IgD-negative memory B cell (primary cell): ENCODE measurements at regions not wholly inside any gene's neighbourhood (a gene's known extent, or its start where the extent isn't known, plus 50 kb on each side); places are given as distances from the start of the nearest gene placed in this dataset.

ENCODE experiments used
- H3K27ac Mint-ChIP-seq, 3 donors: one replicate each; pipeline ENCODE4 v1.8.0; 2020 to 2022; ENCODE audit warnings: mild to moderate bottlenecking in 3 of 3, mixed read lengths in 3 of 3, moderate library complexity in 1 of 3
- H3K27me3 Mint-ChIP-seq: one replicate; pipeline ENCODE4 v1.8.0; 2021; ENCODE audit warnings: mixed read lengths
- H3K36me3 Mint-ChIP-seq: one replicate; pipeline ENCODE4 v1.8.0; 2020; ENCODE audit warnings: mild to moderate bottlenecking, mixed read lengths
- H3K4me1 Mint-ChIP-seq, 3 donors: one replicate each; pipeline ENCODE4 v1.8.0; 2020 to 2022; ENCODE audit warnings: mixed read lengths in 3 of 3, mild to moderate bottlenecking in 1 of 3
- H3K4me3 Mint-ChIP-seq, 4 donors: one replicate each; pipeline ENCODE4 v1.8.0; 2020 to 2022; ENCODE audit warnings: mild to moderate bottlenecking in 4 of 4, mixed read lengths in 4 of 4, moderate library complexity in 3 of 4
- H3K9me3 Mint-ChIP-seq, 3 donors: one replicate each; pipeline ENCODE4 v1.8.0; 2020 to 2021; ENCODE audit warnings: mixed read lengths in 3 of 3, mild to moderate bottlenecking in 1 of 3

GRCh38 chr2:41990245-41990644 is 57.6 kb upstream of the PKDCC start:
- Mint-ChIP-seq H3K27ac (peak overlapping the region in 1 of 3 donors; percentile 1), H3K4me1 (no peaks in the 10 kb centered on the region), H3K4me3 (no peak overlapping the region), H3K9me3 (peaks cover 0 to 3% (median 0%) of the 10 kb centered on the region in 3 donors), H3K27me3 (peaks cover 6% of the 10 kb centered on the region), H3K36me3 (peaks cover 2% of the 10 kb centered on the region)

- Mint-ChIP-seq H3K27ac (peak overlapping the region in 1 of 3 donors; percentile 1), H3K9me3 (peaks cover 0 to 3% (median 0%) of the 10 kb centered on the region in 3 donors), H3K36me3 (peaks cover 2% of the 10 kb centered on the region), H3K27me3 (peaks cover 2% of the 10 kb centered on the region), H3K4me3 (no peak overlapping the region), H3K4me1 (no peaks in the 10 kb centered on the region)
Measured at GRCh38 chr2:41990688-41991087, 57.1 kb upstream of the PKDCC start.

DNA sequence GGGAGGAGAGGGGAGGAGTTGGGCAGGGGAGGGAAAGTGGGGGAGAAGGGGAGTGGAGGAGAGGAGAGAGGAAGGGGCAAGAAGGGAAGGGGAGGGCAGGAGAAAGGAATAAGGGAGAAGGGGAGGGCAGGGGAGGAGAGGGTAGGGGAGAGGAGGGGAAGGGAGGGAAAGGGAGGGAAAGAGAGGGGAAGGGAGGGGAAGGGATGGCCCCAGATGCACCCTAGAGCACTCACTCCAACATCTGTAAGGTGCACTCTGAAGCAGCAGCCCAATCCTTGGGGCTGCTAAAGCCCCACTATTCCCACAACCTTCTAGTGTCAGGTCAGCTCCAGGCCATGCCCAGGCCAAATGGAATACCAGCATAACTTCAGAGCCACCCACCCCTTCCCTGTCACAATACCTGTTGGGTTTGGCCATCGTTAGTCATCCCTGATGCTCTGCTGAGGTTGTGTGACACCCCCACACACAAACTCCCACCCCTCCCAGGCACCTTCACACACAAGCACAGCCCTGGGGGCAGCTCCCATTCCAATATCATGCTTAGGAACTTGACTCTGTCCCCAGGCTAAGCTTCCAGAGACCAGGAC is 55.7 kb upstream of the PKDCC start:
- Mint-ChIP-seq H3K4me1 (no peaks in the 10 kb centered on the region), H3K27me3 (peaks cover 5% of the 10 kb centered on the region), H3K9me3 (peaks cover 0 to 3% (median 0%) of the 10 kb centered on the region in 3 donors), H3K4me3 (no peak overlapping the region), H3K36me3 (no peaks in the 10 kb centered on the region), H3K27ac (no peak overlapping the region)

DNA sequence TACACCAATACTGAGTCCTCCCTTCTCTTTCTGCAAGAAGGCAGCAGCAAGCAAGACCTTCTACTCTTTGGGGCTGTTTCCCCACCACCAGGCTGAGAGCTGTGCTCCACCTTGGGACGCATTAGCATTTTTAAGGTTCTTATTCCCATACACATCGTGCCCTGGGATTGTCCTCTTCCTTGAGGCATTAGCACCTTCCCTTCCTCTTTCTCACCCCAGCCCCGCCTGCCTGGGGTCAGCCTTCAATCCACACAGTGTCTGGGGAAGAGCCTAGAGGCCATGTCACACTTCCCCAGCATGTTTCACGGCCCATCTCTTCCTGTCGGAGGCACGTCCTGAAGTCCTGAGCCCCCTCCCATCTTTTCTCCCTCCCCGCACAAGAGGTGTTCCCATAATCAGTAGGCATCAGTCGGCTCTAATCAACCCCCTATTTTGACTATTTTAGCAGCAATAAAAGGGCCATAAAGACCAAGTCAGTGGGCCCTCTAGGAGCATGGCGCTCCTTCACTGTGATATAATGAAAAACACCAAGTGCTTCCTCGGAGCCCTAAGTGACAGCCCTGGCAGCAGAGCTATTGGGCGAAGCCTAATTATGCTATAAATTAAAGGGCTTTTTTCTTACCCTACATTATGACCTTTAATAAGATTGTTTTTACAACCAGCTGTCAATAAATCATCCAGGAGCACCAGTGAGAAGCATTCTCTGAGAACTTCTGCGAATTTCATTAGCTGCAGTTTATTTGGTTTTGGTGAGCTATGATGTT is 55.0 kb upstream of the PKDCC start:
- Mint-ChIP-seq H3K4me3 (no peak overlapping the region), H3K9me3 (peaks cover 0 to 3% (median 0%) of the 10 kb centered on the region in 3 donors), H3K4me1 (no peaks in the 10 kb centered on the region), H3K27ac (no peak overlapping the region), H3K27me3 (peaks cover 5% of the 10 kb centered on the region), H3K36me3 (no peaks in the 10 kb centered on the region)

DNA sequence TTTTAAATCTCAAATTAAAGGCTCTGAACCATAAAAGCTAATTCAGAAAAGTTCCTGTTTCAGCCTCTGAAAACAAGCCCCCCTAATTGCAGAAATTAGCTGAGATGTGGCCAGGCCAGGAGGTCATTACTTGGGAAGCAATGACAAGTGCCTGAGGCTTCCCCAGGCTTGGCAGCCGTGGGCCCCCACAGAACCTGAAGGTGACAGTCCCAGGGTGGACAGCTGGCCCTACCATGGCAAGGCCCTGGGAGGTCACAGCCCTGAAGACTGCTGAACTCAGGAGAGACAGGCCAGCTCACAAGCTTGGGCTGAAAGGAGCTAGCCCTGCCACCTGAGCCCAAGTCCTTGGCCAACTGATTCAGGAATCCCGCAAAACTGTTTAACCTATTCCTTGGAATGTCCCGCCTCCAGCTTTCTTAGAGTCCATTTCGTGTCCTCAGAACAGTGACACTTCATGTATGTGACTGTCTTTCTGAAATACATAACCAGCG is 54.3 kb upstream of the PKDCC start:
- peaks cover 0 to 3% (median 0%) of the 10 kb centered on the region in 3 donors for H3K9me3 Mint-ChIP-seq
- peaks cover 5% of the 10 kb centered on the region for H3K27me3 Mint-ChIP-seq
- no peak overlapping the region for H3K4me3 Mint-ChIP-seq
- H3K4me1 Mint-ChIP-seq, result no peaks in the 10 kb centered on the region
- no peaks in the 10 kb centered on the region for H3K36me3 Mint-ChIP-seq
- H3K27ac Mint-ChIP-seq, result no peak overlapping the region

DNA sequence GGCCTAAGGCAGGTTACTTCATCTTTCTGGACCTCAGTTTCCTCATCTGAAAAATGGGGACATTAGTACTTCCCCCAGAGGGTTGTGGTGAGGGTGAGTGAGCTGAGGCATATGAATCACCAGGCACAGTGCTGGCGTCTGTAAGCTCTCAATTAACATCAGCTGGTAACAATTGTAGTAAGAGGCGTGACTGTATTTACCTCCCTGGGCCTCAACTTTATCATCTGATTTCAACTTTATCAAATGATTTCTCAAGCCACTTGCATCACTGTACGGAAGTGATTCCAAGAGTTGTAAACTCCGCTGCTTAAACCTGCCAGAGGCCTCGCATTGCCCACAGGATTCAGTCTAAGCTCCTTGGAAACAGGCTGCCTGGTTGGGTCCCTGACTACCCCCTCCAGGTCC is 53.6 kb upstream of the PKDCC start:
- H3K27ac Mint-ChIP-seq, result no peak overlapping the region
- H3K36me3 Mint-ChIP-seq, result no peaks in the 10 kb centered on the region
- no peak overlapping the region for H3K4me3 Mint-ChIP-seq
- H3K4me1 Mint-ChIP-seq, result no peaks in the 10 kb centered on the region
- H3K27me3 Mint-ChIP-seq, result peaks cover 5% of the 10 kb centered on the region
- H3K9me3 Mint-ChIP-seq, result peaks cover 0 to 3% (median 0%) of the 10 kb centered on the region in 3 donors

- H3K27me3 Mint-ChIP-seq, result peaks cover 3% of the 10 kb centered on the region
- H3K9me3 Mint-ChIP-seq, result peaks cover 0 to 3% (median 0%) of the 10 kb centered on the region in 3 donors
- H3K27ac Mint-ChIP-seq, result no peak overlapping the region
Measured at GRCh38 chr2:41994661-41995060, 53.2 kb upstream of the PKDCC start.

DNA sequence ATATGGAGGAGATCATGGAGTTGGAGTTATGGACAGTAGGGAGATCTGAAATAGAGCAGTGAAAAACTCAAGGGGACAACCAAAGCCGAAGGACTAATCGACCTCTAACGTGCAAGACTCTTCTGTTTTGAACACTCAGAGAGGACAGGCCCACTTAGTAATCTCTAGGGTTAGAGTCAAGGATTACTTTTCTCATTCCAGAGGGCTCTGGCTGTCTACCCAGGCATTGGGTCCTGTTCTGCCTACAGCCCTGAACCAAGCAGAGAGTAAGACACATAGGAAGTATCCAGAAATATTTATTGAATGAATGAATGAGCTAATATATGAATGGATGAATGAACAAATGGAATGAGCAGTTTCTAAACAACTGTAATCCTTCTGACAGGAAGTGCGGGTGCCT is 50.3 kb upstream of the PKDCC start:
- H3K27me3 Mint-ChIP-seq, result peaks cover 5% of the 10 kb centered on the region
- H3K4me1 Mint-ChIP-seq, result no peaks in the 10 kb centered on the region
- H3K27ac Mint-ChIP-seq, result no peak overlapping the region
- H3K4me3 Mint-ChIP-seq, result no peak overlapping the region
- no peaks in the 10 kb centered on the region for H3K36me3 Mint-ChIP-seq
- peaks cover 0 to 5% (median 0%) of the 10 kb centered on the region in 3 donors for H3K9me3 Mint-ChIP-seq

More at GRCh38 chr2:41994661-41995060, 53.2 kb upstream of the PKDCC start:
- Mint-ChIP-seq H3K4me1 (no peaks in the 10 kb centered on the region), H3K4me3 (no peak overlapping the region), H3K36me3 (no peaks in the 10 kb centered on the region)
